H1 (cell line): ENCODE measurements at regions not wholly inside any gene's neighbourhood (a gene's known extent, or its start where the extent isn't known, plus 50 kb on each side); places are given as distances from the start of the nearest gene placed in this dataset.

ENCODE experiments used
- CTCF ChIA-PET: fragments of 300-600 bp; sonication (Branson Sonifier 250); formaldehyde crosslinking; loops from one replicate; lab custom pipeline; 2021; ENCODE audit not compliant: partially characterized antibody; lab: Charles Lee
- POLR2A ChIA-PET: fragments of 300-600 bp; sonication (Branson Sonifier 250); formaldehyde crosslinking; loops from one replicate; lab custom pipeline; 2021; ENCODE audit warnings: inconsistent platforms; ENCODE audit not compliant: partially characterized antibody; lab: Charles Lee
- DNase-seq, 2 experiments: peaks; one replicate each; pipeline versions ENCODE4 v3.0.0 to v3.0.0-alpha.2; 2010 to 2022; ENCODE audit warnings: low spot score in 2 of 2, low read depth in 1 of 2, mixed read lengths in 1 of 2
- FAIRE-seq: peaks from 2 replicates; lab custom pipeline; 2011; peaks lifted over from hg19 to GRCh38; lab: Jason Lieb, UNC
- H2AFZ ChIP-seq: 2 replicates; pipeline ENCODE4 v1.8.1; 2012; ENCODE audit warnings: low read length, inconsistent platforms
- H2AK5ac ChIP-seq: 2 replicates; pipeline ENCODE4 v1.6.1; 2013; ENCODE audit warnings: low read depth, low read length
- H2BK120ac ChIP-seq: replicated peaks from 2 replicates; pipeline ENCODE3; 2013; ENCODE audit warnings: low read depth, low read length, inconsistent platforms
- H2BK12ac ChIP-seq: 2 replicates; pipeline ENCODE4 v1.6.1; 2013; ENCODE audit warnings: low read depth, low read length
- H2BK15ac ChIP-seq: 2 replicates; pipeline ENCODE4 v1.6.1; 2013; ENCODE audit warnings: low read length
- H2BK20ac ChIP-seq: 2 replicates; pipeline ENCODE4 v1.6.1; 2013; ENCODE audit warnings: low read length
- H2BK5ac ChIP-seq: 2 replicates; pipeline ENCODE4 v1.6.1; 2013; ENCODE audit warnings: low read depth, low read length
- H3K14ac ChIP-seq: 2 replicates; pipeline ENCODE4 v1.6.1; 2013; ENCODE audit warnings: inconsistent platforms; ENCODE audit not compliant: insufficient read length
- H3K18ac ChIP-seq: 2 replicates; pipeline ENCODE4 v1.6.1; 2013; ENCODE audit warnings: low read length; ENCODE audit errors: extremely low read depth
- H3K23ac ChIP-seq: 2 replicates; pipeline ENCODE4 v1.6.1; 2013; ENCODE audit warnings: inconsistent platforms; ENCODE audit not compliant: insufficient read length
- H3K23me2 ChIP-seq: 2 replicates; pipeline ENCODE4 v1.6.1; 2013; ENCODE audit warnings: low read depth, low read length
- H3K27ac ChIP-seq: 2 replicates; pipeline ENCODE4 v1.6.1; 2011; ENCODE audit warnings: low read depth, low read length, inconsistent platforms
- H3K27me3 ChIP-seq, 4 experiments: replicated peaks in 1 of 4; 1 replicate in 1 of 4; 2 replicates in 3 of 4; pipeline versions ENCODE4 v1.6.1 to v1.8.1; 2011 to 2013; ENCODE audit warnings: low read length in 3 of 4, mild to moderate bottlenecking in 3 of 4, inconsistent platforms in 2 of 4, mixed read lengths in 2 of 4, moderate library complexity in 1 of 4; ENCODE audit not compliant: control insufficient read depth in 3 of 4, insufficient read depth in 3 of 4; ENCODE audit errors: extremely low read depth in 1 of 4
- H3K36me3 ChIP-seq, 4 experiments: 2 replicates each; pipeline versions ENCODE4 v1.6.1 to v1.8.1; 2011 to 2013; ENCODE audit warnings: mild to moderate bottlenecking in 4 of 4, low read length in 3 of 4, moderate library complexity in 2 of 4, control low read depth in 1 of 4, inconsistent platforms in 1 of 4; ENCODE audit not compliant: insufficient read depth in 4 of 4, control insufficient read depth in 2 of 4
- H3K4ac ChIP-seq: replicated peaks from 2 replicates; pipeline ENCODE3; 2013; ENCODE audit warnings: low read length, low read depth, mixed read lengths, inconsistent platforms; ENCODE audit not compliant: insufficient read length
- H3K4me1 ChIP-seq, 4 experiments: replicated peaks in 1 of 4; 1 replicate in 1 of 4; 2 replicates in 3 of 4; pipeline versions ENCODE4 v1.6.1 to v1.8.1; 2011 to 2013; ENCODE audit warnings: low read length in 3 of 4, inconsistent platforms in 2 of 4, mixed read lengths in 1 of 4; ENCODE audit not compliant: insufficient read depth in 4 of 4, control insufficient read depth in 3 of 4
- H3K4me2 ChIP-seq, 2 experiments: 2 replicates each; pipeline versions ENCODE4 v1.6.1 to v1.8.1; 2011 to 2013; ENCODE audit warnings: low read depth in 2 of 2, low read length in 2 of 2, control low read depth in 1 of 2, inconsistent platforms in 1 of 2, mild to moderate bottlenecking in 1 of 2; ENCODE audit not compliant: insufficient read depth in 1 of 2
- H3K4me3 ChIP-seq, 4 experiments: fragments of 200-600, 300-600 bp in 1 of 4; sonication (generic), shearing (Covaris generic), sonication (Bioruptor Twin) in 1 of 4; 2 replicates each; pipeline versions ENCODE4 v1.5.1 to v1.8.1; 2011 to 2016; ENCODE audit warnings: low read length in 4 of 4, low read depth in 3 of 4, control low read depth in 2 of 4, inconsistent platforms in 2 of 4, mild to moderate bottlenecking in 2 of 4, mixed read lengths in 1 of 4, moderate library complexity in 1 of 4; ENCODE audit not compliant: insufficient read depth in 2 of 4; ENCODE audit errors: extremely low read depth in 1 of 4
- H3K56ac ChIP-seq: replicated peaks from 2 replicates; pipeline ENCODE3; 2013; ENCODE audit warnings: low read depth, mild to moderate bottlenecking, mixed read lengths, low read length, inconsistent platforms; ENCODE audit not compliant: insufficient read length
- H3K79me1 ChIP-seq: 2 replicates; pipeline ENCODE4 v1.6.1; 2013; ENCODE audit warnings: low read depth, low read length, control low read depth
- H3K79me2 ChIP-seq, 2 experiments: 2 replicates each; pipeline versions ENCODE4 v1.6.1 to v1.8.1; 2012 to 2013; ENCODE audit warnings: low read length in 2 of 2, mild to moderate bottlenecking in 2 of 2, inconsistent platforms in 1 of 2; ENCODE audit not compliant: insufficient read depth in 2 of 2, control insufficient read depth in 1 of 2
- H3K9ac ChIP-seq, 4 experiments: replicated peaks in 1 of 4; 1 replicate in 1 of 4; 2 replicates in 3 of 4; pipeline versions ENCODE4 v1.6.1 to v1.8.1; 2011 to 2013; ENCODE audit warnings: low read depth in 3 of 4, low read length in 3 of 4, control low read depth in 2 of 4, mild to moderate bottlenecking in 2 of 4, moderate library complexity in 2 of 4, inconsistent platforms in 1 of 4; ENCODE audit errors: extremely low read depth in 1 of 4
- H3K9me3 ChIP-seq, 2 experiments: 2 replicates each; pipeline versions ENCODE4 v1.6.1 to v1.8.1; 2012 to 2013; ENCODE audit warnings: mild to moderate bottlenecking in 2 of 2, moderate library complexity in 2 of 2, control low read depth in 1 of 2, inconsistent platforms in 1 of 2, low read depth in 1 of 2, low read length in 1 of 2, mixed read lengths in 1 of 2; ENCODE audit not compliant: insufficient read depth in 2 of 2
- H4K20me1 ChIP-seq, 2 experiments: replicated peaks in 1 of 2; 2 replicates each; pipeline versions ENCODE3 to v1.8.1; 2011 to 2013; ENCODE audit warnings: inconsistent platforms in 2 of 2, low read length in 2 of 2, mild to moderate bottlenecking in 1 of 2; ENCODE audit not compliant: insufficient read depth in 2 of 2, control insufficient read depth in 1 of 2
- H4K5ac ChIP-seq: 2 replicates; pipeline ENCODE4 v1.6.1; 2013; ENCODE audit warnings: low read length, low read depth, mixed read lengths, inconsistent platforms; ENCODE audit not compliant: insufficient read length
- H4K8ac ChIP-seq: 2 replicates; pipeline ENCODE4 v1.8.0; 2013; ENCODE audit warnings: mild to moderate bottlenecking, moderate library complexity, low read length, inconsistent platforms; ENCODE audit not compliant: insufficient read depth; ENCODE audit errors: extremely low read depth
- H4K91ac ChIP-seq: replicated peaks from 2 replicates; pipeline ENCODE3; 2013; ENCODE audit warnings: low read length, mixed read lengths, inconsistent platforms; ENCODE audit not compliant: insufficient read length
- EZH2 ChIP-seq: fragments of 200-600 bp; sonication (generic); IDR thresholded peaks from 2 replicates; pipeline ENCODE4 v1.7.1; 2012; ENCODE audit warnings: low read depth, mild to moderate bottlenecking, moderate library complexity, low read length, inconsistent platforms; ENCODE audit not compliant: severe bottlenecking
- RNF2 ChIP-seq: fragments of 200-900, 300-1000 bp; sonication (generic); IDR thresholded peaks from 2 replicates; pipeline ENCODE4 v1.7.1; 2016; ENCODE audit warnings: borderline replicate concordance, low read depth, mild to moderate bottlenecking, antibody characterized with exemption, low read length; ENCODE audit not compliant: poor library complexity, severe bottlenecking; ENCODE audit errors: missing control alignments
- SUZ12 ChIP-seq: fragments of 200-600 bp; sonication (generic); IDR thresholded peaks from 2 replicates; pipeline ENCODE4 v1.6.1; 2012; ENCODE audit warnings: mild to moderate bottlenecking, inconsistent platforms, low read length, moderate library complexity, mixed read lengths
- WGBS, 2 experiments: shearing (Covaris generic) in 1 of 2; methylation state at CpG; one replicate each; pipeline versions ENCODE4 v1.1.6 to v1.1.7; 2013 to 2015; ENCODE audit warnings: low lambda C conversion rate in 2 of 2, mixed read lengths in 2 of 2, inconsistent platforms in 1 of 2, low coverage in 1 of 2, missing lambda C conversion rate in 1 of 2; ENCODE audit not compliant: insufficient replicate concordance in 2 of 2, insufficient coverage in 1 of 2, insufficient read length in 1 of 2; ENCODE audit errors: extremely low coverage in 1 of 2, missing lambda C conversion rate in 1 of 2; 5-methylcytosine and 5-hydroxymethylcytosine counted together
- TF ChIP-seq, protein P1 (sequence below): IDR thresholded peaks from 2 replicates; pipeline ENCODE4 v1.6.1; 2011; ENCODE audit warnings: low read depth, mild to moderate bottlenecking, low read length; ENCODE audit not compliant: insufficient read depth

DNA sequence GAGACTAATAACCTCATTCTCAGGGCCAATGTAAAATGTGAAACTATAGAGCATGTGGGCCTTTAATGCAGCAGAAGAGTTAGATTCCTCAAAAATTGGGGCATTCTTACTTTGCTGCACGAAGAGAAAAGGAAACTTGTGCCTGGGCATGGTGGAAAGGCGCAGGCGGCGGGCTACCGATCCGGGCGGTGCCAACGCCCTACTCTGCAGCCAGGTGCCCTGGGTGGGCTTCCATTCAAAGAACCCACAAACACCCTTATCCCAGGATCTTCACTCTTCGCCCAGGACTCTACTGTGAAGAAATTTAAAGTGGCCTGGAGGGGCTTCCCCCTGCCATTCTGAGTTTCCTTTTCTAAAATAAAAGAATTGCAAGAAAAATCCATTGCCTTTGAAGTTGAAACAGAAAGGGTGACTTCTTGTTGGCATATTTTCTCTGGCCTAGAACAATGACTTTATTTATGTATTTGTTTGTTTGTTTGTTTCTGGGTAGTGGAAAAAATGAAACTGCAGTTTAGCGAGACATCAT is 124.9 kb downstream of the TMEM161B start:
- H3K79me1 ChIP-seq = no peaks in the 10 kb centered on the region
- no peak overlapping the region for H3K9ac ChIP-seq
- ChIA-PET POLR2A (interaction anchor here (1.0 kb wide), 1 partner anchor 536 kb away, joined by 3 read pairs; no protein-coding TSS in a partner anchor), CTCF (interaction anchor here (0.6 to 2.5 kb wide), 5 partner anchors 47 to 547 kb away, joined by 3 to 9 read pairs (median 4); no protein-coding TSS in a partner anchor)
- H3K23me2 ChIP-seq = peaks cover 12% of the 10 kb centered on the region
- no peak overlapping the region for H3K56ac ChIP-seq
- H4K20me1 ChIP-seq = peaks cover 2 to 4% of the 10 kb centered on the region in 2 experiments
- H3K4me2 ChIP-seq = peak overlapping the region; percentile 43 to 69
- no peak overlapping the region for H2BK120ac ChIP-seq
- no peak for DNase-seq
- TF ChIP-seq SUZ12 (peak; percentile 80), RNF2 (peak; percentile 78), EZH2 (peak; percentile 68)
- TF ChIP-seq, protein P1, sequence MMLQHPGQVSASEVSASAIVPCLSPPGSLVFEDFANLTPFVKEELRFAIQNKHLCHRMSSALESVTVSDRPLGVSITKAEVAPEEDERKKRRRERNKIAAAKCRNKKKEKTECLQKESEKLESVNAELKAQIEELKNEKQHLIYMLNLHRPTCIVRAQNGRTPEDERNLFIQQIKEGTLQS = no peak
- H3K18ac ChIP-seq = no peak overlapping the region
- H3K9me3 ChIP-seq = no peaks in the 10 kb centered on the region
- no peak for FAIRE-seq
- WGBS, 2 experiments = 12% methylated on average over 10 of the region's 10 CpGs; no CpG with 5 or more reads in 1 of the 2 experiments
- no peak overlapping the region for H4K91ac ChIP-seq
- no peak overlapping the region for H4K5ac ChIP-seq
- H3K79me2 ChIP-seq = no peaks in the 10 kb centered on the region
- H2AFZ ChIP-seq = no peak overlapping the region
- peak overlapping the region in 1 of 4 experiments; percentile 55; a peak in 1 of 8 replicates for H3K4me3 ChIP-seq
- peaks cover 31 to 66% (median 55%) of the 10 kb centered on the region in 4 experiments for H3K27me3 ChIP-seq
- H2BK15ac ChIP-seq = no peak overlapping the region
- H3K36me3 ChIP-seq = no peaks in the 10 kb centered on the region
- no peak overlapping the region for H4K8ac ChIP-seq
- no peak overlapping the region for H3K23ac ChIP-seq
- H2BK5ac ChIP-seq = no peak overlapping the region
- no peak overlapping the region for H3K4ac ChIP-seq
- H3K27ac ChIP-seq = no peak overlapping the region
- no peak overlapping the region for H3K14ac ChIP-seq
- no peak overlapping the region for H2AK5ac ChIP-seq
- no peak overlapping the region for H2BK20ac ChIP-seq
- H3K4me1 ChIP-seq = peaks cover 6 to 27% (median 17%) of the 10 kb centered on the region in 4 experiments
- no peak overlapping the region; the same call in 1 of the 2 replicates for H2BK12ac ChIP-seq
